CD4-positive, alpha-beta T cell treated with Interleukin-10 for 1 hour (primary cell): ENCODE measurements at regions not wholly inside any gene's neighbourhood (a gene's known extent, or its start where the extent isn't known, plus 50 kb on each side); places are given as distances from the start of the nearest gene placed in this dataset.
A peak's percentile ranks its signal among the peaks of the same experiment; 100 is the strongest.

Source experiments
- DNase-seq: peaks from one replicate; pipeline ENCODE4 v3.0.0-alpha.2; 2020

DNA sequence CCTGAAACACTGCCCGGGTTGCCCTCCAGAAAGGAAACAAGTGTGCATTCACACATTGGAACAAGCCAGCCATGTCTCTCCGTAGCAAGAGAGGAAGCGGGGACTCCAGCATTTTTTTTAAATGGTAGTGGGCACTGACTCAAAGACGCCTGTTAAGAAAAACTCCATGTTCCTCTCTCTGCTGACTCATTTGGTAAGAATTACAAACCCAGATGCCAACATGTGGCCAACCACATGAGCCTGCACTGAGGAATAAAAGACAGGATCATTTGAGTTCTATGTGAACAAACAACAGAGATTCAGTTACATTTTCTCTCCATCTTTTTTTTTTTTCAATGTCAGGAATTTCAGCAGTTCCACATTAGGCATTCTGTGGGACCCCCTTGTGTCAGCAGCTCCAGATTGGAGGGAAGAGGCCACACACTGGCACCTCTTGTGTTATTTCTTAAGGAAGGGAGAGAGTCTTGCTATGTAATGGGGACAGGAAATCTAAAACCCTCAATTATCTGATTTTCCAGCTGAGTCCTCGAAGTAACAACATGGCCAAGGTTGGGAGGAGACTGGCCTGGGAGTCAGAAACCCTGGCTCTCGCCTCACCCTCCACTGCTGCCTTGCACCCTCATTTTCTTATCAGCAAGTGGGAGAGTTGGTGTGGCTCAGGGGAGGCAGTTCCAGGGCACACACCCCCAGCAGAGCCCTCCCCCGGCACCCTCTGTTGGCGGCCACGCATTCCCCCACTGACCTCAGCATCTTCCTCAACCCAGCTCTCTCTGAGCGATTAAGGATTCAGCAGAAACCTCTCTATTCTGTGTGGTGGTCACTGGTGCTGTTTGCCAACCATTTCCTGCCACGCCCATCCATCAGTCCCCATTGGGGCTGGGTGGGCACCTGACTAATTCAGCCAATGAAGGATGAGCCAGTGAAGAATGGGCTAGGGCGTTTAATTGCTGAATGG is 173.0 kb downstream of the FOXL1 start:
- DNase-seq, result no peak

DNA sequence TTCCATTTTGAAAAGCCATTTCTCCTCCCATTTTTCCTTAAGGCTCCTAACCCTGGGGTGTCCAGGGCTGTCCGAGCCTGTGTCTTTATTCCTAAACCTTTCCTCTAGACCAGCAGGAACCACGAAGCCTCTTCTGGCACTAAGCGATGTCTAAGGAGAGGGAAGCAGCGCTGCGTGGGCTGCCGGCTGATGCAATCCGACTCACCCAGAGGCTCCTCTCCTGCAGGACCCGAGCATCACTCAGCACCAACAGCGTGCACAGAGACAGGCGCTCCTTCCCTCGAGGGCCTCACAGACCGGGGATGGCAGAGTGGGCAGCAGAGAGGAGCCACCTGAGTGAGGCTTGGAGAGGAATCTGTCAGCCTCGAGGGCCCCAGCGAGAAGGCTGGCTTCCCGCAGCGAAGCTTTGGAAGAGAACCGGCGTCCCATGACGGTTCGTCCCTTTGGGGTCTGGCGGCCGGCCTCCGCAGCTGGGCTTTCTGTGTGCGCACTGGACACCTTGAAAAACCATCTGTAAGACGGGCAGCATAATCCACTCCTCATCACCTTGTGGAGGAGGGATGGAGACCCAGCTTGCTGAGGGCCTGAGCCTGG is 174.3 kb downstream of the FOXL1 start:
- DNase-seq, result no peak

DNA sequence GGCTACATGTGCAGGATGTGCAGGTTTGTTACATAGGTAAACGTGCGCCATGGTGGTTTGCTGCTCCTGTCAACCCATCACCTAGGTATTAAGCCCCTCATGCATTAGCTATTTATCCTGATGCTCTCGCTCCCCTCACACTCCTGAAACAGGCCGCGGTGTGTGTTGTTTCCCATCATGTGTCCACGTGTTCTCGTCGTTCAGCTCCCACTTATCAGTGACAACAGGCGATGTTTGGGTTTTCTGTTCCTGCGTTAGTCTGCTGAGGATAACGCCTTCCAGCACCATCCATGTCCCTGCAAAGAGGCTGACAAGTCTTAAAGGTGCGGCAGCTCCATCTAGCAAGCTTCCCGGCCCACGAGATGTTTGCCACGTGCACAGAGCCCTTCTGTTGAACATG is 175.1 kb downstream of the FOXL1 start:
- no peak for DNase-seq

DNA sequence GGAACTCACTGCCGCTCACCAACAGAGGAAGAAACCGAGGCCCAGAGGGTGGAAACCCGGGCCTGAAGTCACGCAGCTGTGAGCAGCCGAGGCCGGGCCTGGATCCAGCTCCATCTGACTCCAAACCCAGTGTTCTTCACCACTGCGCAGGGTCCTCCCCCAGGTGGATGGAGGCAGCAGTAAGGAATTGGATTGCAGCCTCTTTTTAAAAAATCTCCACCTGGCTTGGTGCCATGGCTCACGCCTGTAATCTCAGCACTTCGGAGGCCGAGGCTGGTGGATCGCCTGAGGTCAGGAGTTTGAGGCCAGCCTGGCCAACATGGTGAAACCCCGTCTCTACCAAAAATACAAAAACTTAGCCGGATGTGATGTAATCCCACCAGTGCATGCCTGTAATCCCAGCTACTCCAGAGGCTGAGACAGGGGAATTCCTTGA is 177.2 kb downstream of the FOXL1 start:
- DNase-seq, result no peak

DNA sequence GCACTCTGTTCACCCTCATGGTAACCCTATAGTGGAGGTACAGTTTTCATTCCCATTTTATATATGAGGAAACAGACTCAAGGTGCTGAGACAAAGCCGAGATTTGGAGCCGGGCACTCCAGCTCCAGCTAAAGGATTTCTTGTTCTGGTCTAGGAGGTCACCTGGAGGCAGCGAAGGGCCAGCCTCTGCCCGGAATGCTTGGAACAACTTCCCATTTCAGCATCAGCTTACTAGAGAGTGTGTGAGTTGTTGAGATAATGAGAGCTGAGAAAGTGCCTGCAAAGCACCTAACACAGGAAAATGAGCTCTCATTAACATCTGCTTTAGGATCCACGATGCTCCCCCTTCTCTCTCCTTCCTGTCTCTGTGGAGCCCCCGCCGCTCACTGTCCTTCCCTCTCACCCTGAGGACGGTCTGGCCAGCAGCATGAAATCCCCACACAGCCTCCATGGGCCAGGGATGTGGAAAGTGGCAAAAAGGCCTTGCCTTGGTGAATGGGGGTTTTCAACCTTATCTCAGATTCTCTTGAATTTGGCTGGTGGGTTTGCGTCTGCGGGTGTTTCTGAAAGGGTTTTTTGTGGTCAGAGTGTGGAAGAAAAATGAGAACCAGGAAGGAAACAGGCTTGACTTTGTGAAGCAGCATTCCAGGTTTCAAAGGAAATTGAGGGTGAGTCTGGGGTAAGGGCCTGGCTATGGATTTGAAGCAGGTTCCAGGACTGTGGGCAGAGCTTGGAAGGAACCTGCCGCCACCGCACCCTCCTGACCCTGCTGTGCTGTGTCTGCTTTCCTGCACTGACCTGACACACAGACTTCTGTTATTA is 178.7 kb downstream of the FOXL1 start:
- no peak for DNase-seq

DNA sequence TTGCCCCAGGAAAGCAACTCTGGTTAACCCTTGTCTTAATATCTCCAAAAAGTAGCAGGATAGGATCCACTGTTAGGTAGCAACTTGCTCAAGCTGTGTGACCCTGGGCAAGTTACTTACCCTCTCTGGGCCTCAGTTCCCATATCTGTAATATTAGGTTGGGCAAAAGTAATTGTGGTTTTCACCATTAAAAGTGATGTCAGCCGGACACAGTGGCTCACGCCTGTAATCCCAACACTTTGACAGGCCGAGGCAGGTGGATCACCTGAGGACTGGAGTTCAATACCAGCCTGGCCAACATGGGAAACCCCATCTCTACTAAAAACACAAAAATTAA is 179.3 kb downstream of the FOXL1 start:
- DNase-seq, result no peak

DNA sequence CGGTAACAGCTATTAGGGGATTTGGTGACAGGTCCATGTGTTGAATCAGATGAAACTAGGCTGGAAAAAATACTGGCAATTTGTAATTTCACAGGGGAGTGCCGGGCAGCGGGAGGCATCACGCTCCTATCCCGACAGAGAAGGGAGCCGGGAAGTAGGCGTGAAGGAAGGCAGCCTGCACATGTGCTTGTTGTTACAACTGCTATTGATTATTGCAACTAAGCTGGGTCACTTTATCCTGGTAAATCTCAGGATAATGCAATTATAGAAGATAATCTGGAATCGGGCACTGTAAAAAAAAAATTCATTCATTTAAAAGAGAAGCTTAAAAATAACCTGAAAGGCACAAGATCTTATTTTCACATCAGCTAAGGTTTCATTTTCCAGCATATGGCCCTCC is 180.6 kb downstream of the FOXL1 start:
- no peak for DNase-seq

DNA sequence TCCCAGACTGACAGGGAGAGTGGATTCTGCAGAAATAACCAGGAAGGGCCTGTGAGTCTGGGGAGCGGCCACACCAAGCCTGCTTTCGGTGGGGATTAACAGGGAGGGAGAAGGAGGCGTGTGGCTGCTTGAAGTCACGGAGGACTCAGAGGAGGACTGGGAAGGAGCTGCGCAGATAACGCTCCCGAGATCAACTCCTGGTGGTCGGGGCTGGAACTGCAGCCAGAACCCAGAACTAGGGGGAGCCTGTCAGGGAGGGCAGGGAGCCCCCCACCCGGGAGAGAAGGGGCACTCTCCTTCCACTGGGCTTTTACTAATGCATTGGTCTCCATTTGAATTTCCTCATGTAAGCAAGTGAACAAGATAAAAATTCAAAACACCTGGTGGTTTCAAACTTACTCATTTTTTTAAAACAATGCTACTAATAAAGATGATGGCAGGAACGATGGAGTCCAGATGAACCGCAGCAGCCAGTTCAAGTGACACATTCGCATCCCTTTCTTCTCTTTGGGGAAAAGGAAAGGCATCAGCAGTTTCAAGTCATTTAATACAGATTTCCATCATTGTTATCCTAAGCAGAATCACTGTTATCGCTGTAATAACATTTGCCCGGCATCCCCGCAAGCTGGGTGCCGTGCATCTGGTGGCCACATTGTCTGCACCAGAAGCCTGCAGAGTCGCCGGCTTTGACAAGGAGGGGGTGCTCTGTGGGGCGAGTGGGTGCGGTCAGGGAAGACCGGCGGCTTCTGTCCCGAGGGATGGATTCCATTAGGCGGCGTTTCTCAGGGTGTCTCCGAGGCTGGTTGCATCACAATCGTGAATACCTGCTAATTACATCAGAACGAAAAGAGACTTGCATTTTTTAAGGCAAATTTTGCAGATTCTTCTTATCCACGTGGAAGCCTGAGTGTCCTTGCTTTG is 183.0 kb downstream of the FOXL1 start:
- DNase-seq, result peak; percentile 23

DNA sequence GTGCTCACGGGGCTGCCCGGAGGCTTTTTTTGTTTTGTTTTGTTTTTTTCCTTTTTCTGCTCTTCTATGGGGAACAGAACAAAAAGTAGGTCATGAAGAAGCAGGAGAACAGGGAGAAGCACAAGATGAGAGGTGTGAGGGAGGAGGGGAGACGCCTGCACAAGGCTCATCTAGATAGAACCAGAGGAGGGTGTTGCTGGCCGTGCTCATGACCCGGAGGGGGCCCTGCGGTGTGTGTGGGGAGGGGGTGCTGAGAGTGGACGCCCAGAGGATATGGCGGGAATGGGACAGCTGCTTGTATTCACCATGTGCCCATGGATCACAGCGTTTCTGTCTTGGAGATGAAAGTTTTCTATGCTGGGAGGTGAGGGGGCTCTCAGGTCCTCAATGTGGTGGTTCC is 183.7 kb downstream of the FOXL1 start:
- no peak for DNase-seq

DNA sequence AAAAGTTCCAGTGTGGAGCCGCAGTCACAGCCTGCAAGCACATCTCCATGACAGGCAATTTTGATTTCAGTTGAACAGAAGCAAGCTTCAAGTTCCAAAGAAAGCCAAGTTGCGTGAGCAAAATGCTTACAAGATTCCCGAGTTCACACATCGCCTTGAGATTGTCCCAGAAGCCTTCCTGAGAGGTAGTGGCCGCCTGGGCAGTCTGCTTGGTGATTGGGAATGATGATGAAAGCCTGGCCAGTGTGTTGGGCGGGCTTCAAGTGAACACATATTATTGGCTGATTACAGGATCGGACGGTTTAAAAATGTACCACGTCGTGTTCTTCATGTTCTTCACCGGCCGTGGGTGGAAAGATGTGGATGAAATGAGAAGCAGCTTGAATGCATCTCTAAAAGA is 185.5 kb downstream of the FOXL1 start:
- no peak for DNase-seq

DNA sequence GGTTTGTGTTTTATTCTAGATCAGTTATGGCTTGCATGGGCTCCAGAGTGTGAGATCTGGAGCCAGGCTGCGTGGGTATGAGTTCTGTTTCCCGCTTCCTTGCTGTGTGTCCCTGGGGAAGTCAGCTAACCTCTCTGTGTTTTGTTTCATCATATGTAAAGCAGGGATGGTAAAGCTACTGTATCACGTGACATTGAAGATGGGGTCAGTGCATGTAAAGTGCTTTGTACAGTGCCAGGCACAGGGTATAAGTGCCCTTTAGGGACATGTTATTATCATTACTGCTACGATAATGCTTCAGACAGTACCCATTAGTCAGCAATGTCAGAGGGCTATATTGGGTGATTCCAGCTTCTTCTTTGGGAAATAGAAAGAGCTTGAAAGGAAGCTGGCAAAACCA is 186.2 kb downstream of the FOXL1 start:
- no peak for DNase-seq

DNA sequence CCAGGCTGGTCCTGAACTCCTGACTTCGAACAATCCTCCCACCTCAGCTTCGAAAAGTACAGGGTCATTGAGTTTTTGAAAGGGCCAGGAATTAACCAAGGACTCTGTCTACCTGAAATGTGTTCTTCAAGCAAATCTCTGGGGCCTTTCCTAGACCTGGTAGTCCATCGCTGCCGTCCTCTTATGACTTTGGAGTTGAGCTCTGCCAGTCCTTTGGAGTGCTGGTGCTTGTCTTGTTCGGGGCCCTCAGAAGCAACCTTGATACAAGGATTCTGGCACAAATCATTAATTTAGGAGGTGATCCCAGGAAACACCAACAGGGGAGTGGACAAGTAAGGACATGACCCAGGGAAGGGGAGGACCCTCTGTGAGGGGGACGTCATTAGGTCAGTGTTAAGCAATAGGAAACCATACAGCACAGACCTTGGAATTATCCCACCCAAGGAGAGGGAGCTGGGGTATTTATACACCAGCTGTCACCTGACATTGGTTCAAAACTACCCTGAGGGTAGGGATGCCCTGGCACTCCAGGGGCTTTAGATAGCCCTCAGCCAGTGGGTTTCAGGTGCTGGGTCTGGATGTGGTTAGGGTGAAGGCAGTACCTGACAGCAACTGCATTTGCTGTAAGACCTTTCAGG is 187.2 kb downstream of the FOXL1 start:
- no peak for DNase-seq

DNA sequence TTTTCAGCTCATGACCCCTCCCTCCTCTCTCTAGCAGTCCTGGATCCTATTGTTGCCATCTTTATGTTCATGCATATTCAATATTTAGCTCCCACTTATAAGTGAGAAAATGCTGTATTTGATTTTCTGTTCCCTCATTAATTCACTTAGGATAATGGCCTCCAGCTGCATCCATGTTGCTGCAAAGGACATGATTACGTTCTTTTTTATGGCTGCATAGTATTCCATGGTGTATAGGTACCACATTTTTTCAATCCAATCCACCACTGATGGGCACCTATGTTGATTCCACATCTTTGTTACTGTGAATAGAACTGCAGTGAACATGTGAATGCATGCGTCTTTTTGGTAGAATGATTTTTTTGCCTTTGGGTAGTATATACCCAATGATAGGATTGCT is 188.4 kb downstream of the FOXL1 start:
- DNase-seq, result no peak

DNA sequence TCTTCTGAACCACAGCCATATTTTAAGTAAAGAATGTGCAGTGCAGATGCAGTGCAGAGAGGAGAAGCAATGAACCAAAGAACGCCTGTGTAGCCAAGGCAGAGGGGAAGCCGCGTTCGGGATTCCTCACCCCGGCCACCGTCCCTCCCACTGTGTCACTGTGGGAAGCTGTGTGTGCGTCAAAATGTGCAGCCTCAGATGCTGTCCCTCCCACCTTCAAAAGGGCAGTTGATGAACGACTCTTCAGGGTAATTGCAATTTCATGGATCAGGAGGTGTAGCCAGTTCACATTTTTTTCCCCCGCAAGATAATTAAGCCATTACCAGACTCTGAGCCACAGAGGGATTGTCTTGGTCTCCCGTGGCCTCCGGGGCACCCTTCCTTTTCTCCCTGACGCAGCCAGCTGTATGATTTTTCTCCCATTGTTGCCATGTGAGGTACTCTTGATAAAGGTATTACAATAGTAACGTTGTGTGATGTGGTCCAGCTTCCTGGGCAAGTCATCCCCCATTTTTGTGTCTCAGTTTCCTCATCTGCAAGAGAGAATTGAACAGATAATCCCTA is 190.0 kb downstream of the FOXL1 start:
- DNase-seq, result no peak

DNA sequence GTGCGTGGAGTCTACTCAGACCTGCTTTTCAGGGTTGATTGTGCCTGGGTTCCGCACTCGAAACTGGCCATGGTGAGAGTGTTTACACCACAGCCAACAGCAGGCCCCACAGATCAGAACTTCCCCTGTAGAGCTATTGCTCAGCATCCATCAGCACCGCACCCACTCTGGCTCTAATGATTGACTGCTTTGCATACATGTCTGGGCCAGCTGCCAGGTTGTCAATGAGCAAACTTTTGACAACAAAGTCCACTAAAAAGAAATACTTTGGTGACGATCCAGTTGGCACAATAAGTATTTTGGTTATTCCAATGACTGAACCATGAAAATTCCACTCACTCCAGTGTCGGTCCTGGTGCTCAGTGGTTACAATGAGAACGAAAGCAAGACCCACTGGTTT is 190.7 kb downstream of the FOXL1 start:
- no peak for DNase-seq

DNA sequence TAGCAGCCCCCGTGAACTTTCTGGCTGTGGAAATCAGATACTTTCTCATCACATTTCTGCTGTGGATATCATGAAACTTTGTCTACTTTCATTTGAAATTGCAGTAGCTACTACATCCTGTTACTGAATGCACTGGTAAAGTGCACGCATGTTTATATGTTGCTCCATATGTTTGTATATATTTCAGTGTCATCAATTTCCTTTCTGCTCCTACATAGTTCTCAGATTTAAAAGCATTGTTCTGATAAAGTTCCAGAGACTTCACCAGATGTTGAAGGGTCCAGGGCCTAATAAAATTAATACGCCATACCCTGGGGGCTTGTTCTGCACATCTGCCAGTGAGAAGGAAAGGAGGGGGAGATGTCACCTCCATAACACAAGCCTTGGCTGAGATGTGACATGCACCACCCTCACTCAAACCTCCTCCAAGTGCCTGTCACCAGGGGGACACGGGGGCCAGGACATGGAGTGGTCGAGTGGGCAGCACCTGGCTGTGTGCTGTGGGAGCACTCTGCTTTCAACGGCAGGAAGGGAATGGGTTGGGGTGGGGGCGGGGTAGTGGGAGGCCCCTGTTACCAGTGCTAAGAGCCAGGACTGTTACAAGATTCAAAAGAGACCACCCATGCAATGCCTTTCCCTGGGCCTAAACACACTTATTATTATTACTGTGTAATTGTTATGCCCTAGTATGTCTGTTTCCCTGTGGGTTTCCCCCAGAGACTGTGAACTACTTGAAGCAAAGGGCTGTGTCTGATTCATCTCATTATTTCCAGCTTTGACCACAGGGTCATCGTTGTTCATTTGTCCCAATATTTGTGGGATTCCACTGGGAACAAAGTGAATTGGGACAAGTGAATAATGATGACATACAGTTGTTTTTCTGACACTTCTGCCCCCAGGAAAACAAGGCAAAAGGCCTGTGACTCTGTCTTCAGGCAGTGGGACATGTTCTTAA is 193.4 kb downstream of the FOXL1 start:
- no peak for DNase-seq

DNA sequence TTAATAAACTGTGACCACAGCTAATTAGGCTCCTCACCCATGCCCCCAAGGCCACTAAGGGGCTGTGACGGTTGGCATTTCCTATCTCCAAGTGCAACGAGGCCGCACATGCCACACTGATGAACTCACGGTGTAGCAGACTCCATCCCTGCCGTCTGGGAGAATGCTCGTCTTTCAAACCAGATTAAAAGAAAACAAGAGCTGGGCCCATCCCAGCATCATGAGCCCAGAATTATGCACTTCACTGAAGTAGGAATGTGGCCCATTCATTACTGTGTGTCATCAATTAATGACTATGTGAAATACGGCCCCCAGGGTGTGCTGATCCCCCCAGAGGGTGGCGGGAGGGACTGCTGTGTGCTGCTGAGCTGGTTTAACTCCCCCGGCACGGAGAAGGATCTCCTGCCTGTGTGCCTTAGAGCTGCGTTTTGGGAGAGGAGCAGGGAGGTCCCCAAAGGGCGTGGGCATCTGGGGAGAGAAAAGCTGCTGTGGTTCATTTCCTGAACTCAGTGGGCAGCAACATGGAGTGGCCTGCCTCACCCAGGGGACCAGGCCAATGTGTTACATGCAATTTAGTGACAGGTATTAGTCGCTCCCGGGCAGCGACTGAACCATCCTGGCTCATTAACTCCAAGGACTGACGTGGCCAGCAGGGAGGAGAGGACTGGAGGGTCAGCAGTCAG is 194.5 kb downstream of the FOXL1 start:
- DNase-seq, result no peak

DNA sequence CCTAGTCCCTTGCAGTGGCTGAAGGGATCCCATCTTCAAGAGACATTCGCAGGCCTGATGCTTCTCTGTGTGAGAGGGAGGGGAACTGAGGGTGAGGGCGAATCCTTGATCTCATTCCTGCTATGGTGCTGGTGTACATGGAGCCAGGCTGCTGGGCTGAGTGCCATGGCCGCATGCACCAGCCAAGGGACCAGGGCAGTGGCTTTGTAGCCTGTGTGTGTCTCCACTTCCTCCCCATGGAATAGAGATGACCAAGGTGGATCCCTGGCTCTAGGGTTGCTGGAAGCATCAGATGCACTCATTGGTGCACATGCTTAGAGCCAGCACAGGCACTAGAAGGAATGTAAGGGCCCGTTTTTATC is 195.0 kb downstream of the FOXL1 start:
- DNase-seq, result no peak

DNA sequence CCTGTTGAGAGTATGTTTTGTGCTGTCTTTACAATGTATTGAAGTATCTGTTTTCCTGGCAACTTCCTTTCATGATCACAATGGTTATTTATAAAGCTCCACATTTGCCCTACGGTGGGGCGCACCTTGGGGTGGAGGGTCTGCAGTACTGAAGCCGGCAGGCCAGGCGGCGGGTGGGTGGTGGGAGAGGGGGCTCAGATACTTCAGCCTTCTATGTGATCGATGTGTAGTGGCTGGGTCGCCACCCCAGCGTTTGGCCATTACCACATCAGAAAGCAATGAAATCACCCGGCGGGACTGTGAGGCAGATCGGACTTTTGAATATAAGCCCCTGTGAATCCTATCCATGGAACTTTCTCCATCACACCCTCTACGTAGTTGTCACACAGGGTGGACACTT is 196.6 kb downstream of the FOXL1 start:
- no peak for DNase-seq

DNA sequence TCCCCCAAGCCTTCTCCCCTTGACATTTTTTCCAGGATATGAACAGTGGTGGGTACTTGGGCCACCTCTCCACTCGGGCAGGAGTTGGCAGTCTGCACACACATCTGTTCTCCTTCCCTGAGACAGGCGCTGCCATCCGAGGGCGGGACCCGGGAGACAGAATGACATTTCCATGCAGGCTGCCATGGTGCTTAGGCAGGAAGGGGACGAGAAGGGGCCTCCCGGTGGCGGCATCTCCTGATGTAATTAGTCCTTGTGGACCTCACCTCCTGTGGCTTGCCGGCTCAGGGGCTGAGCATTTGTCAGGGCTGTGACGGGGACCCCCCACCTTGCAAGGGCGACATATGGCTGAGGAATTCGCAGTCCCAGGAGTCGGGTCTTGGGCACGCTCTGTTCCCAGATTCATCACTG is 197.2 kb downstream of the FOXL1 start:
- no peak for DNase-seq
